ENCODE measurements at regions not wholly inside any gene's neighbourhood (a gene's known extent, or its start where the extent isn't known, plus 50 kb on each side); places are given as distances from the start of the nearest gene placed in this dataset.
"Not testable (repeated sequence)": the region's sequence is repeated elsewhere in the genome, so short reads cannot be mapped to it uniquely, and the experiment has no call there.

- DNase-seq (ENCODE audit: insufficient read length, low spot score); FAIRE-seq: not testable (repeated sequence)
Observed at GRCh38 chr11:67940440-67940839, 63.5 kb downstream of the UNC93B1 start.

DNA sequence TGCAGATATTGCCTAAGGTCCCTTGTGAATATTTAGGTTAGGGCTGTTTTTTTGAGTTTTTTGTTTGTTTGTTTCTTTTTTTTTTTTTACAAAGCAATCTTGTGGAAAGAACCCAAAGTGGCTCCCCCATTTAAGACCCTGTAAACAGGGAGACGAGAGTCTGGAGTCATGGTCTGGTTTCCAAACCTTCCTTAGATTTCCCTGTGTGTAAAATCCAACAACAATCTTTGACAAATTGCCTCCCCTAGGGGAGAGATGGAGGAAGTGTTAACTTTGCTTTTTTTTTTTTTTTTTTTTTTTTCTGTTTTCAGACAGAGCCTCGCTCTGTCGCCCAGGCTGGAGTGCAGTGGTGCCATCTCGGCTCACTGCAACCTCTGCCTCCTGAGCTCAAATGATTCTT is 64.9 kb downstream of the UNC93B1 start:
- not testable (repeated sequence) for FAIRE-seq; DNase-seq (ENCODE audit: insufficient read length, low spot score)

- not testable (repeated sequence) for FAIRE-seq; DNase-seq (ENCODE audit: insufficient read length, low spot score)
Observed at GRCh38 chr11:67938371-67938770, 65.5 kb downstream of the UNC93B1 start.

DNA sequence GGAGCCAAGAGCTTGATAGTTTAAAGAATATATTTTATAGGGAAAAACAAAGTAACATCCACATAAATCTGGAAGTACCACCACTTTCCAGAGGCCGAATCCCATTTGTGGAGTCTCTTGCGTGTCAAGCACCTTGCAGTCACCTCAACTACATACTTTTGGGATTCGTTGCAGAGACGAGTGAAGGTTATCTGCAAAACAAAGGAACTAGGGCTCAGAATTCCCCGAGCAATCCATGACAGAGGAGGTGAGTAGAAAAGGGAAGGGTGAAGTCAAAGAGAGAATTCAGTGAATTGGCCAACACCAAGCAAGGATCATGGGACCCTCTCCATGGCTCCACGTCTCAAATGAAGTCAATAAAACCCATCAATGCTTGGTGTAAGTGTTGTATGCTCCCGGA is 80.3 kb downstream of the UNC93B1 start:
- FAIRE-seq; DNase-seq (ENCODE audit: insufficient read length, low spot score): not testable (repeated sequence)

- not testable (repeated sequence) for FAIRE-seq; DNase-seq (ENCODE audit: insufficient read length, low spot score)
Observed at GRCh38 chr11:67920546-67920945, 83.4 kb downstream of the UNC93B1 start.

DNA sequence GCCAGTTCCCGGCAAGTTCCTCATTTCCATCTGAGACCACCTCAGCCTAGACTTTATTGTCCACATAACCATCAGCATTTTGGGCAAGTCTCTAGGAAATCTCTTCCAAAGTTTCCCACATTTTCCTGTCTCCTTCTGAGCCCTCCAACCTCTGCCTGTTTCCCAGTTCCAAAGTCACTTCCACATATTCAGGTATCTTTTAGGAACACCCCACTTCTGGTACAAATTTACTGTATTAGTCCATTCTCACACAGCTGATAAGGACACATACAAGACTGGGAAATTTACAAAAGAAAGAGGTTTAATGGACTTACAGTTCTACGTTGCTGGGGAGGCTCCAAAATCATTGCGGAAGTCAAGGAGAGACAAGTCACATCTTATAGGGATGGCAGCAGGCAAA is 91.7 kb downstream of the UNC93B1 start:
- DNase-seq (ENCODE audit: insufficient read length, low spot score); FAIRE-seq: not testable (repeated sequence)

DNA sequence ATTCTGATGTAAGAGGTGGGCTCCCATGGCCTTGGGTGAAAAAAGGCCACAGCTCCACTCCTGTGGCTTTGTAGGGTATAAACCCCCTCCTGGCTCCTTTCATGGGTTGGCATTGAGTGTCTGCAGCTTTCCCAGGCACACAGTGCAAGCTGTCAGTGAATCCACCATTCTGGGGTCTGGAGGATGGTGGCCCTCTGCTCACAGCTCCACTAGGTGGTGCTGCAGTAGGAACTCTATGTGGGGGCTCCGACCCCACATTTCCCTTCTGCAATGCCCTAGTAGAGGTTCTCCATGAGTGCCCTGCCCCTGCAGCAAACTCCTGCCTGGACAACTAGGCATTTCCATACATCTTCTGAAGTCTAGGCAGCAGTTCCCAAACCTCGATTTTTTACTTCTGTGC is 92.7 kb downstream of the UNC93B1 start:
- DNase-seq (ENCODE audit: insufficient read length, low spot score); FAIRE-seq: not testable (repeated sequence)

- FAIRE-seq; DNase-seq (ENCODE audit: insufficient read length, low spot score): not testable (repeated sequence)
Observed at GRCh38 chr11:67910803-67911202, 93.1 kb downstream of the UNC93B1 start.

GRCh38 chr11:67906969-67907368 is 96.9 kb downstream of the UNC93B1 start:
- DNase-seq (ENCODE audit: insufficient read length, low spot score); FAIRE-seq: not testable (repeated sequence)

GRCh38 chr11:67899462-67899861 is 104.4 kb downstream of the UNC93B1 start:
- FAIRE-seq; DNase-seq (ENCODE audit: insufficient read length, low spot score): not testable (repeated sequence)

- FAIRE-seq; DNase-seq (ENCODE audit: insufficient read length, low spot score): not testable (repeated sequence)
Observed at GRCh38 chr11:67893487-67893886, 110.4 kb downstream of the UNC93B1 start.

DNA sequence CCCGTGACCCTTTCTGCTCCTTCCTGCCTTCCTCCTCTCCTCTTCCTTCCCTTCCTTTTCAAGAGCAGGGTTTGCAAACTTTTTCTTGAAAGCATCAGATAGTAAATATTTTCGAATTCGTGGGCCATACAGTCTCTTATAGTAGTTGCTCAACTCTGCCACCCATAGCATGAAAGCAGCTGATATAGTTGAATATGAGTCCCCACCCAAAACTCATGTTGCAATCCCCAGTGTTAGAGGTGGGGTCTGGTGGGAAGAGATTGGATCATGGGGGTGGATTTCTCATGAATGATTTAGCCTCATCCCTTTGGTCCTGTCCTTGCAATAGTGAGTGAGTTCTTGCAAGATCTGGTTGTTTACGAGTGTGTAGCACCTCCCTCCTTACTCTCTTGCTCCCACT is 114.3 kb downstream of the UNC93B1 start:
- not testable (repeated sequence) for DNase-seq (ENCODE audit: insufficient read length, low spot score); FAIRE-seq

- not testable (repeated sequence) for FAIRE-seq; DNase-seq (ENCODE audit: insufficient read length, low spot score)
Observed at GRCh38 chr11:67888056-67888455, 115.8 kb downstream of the UNC93B1 start.

- not testable (repeated sequence) for DNase-seq (ENCODE audit: insufficient read length, low spot score)
Observed at GRCh38 chr11:67886672-67887071, 117.2 kb downstream of the UNC93B1 start.

DNA sequence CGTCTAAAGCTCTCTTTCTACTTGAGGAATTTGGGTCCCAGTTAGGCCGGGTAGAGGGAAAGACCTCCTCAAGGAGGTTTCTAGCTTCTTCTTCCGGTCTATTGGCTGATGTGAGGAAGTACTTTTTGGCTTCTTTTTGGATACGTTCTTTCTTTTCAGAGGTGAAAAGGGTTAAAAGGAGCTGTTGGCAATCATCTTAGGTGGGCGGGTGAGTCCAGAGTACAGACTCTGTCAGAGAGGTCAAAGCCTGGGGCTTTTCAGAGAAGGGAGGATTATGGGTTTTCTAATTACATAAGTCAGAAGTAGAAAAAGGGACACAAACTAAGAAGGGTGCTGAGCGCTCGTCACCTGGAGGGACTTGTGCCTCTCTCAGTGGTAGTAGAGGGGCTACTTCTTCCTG is 117.7 kb downstream of the UNC93B1 start:
- DNase-seq (ENCODE audit: insufficient read length, low spot score); FAIRE-seq: not testable (repeated sequence)

More at GRCh38 chr11:67886672-67887071, 117.2 kb downstream of the UNC93B1 start:
- not testable (repeated sequence) for FAIRE-seq

GRCh38 chr11:67885574-67885973 is 118.3 kb downstream of the UNC93B1 start:
- DNase-seq (ENCODE audit: insufficient read length, low spot score); FAIRE-seq: not testable (repeated sequence)

- FAIRE-seq; DNase-seq (ENCODE audit: insufficient read length, low spot score): not testable (repeated sequence)
Observed at GRCh38 chr11:67884761-67885558, 118.9 kb downstream of the UNC93B1 start.

DNA sequence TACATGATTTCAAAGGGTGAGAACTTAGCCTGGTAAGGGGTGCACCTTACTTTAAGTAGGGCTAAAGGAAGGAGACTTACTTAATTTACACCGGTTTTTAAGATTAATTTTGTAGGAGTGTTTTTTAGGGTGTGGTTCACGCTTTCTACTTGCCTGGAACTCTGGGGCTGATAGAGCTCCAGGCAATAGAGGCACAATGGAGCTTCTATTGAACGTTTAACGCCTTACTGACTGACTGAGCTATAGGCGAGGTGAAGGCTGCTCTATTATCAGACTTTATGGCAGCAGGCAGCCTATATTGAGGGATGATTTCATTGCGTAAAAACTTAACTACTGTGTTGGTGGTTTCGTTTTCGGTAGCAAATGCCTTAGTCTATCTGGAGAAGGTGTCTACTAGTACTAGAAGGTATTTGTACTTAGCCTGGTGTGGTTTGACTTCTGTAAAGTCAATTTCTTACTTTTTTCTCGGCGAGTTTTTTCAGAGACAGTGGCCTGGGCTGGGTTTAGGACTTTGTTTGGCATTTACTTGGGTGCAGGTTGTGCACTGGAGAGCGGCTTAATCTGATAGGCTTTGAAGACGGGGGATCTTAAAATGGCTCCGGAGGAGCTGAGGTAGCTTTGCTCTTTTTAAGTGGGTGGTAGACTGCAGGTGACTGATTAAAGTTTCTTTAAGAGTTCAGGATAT is 119.7 kb downstream of the UNC93B1 start:
- not testable (repeated sequence) for FAIRE-seq; DNase-seq (ENCODE audit: insufficient read length, low spot score)

DNA sequence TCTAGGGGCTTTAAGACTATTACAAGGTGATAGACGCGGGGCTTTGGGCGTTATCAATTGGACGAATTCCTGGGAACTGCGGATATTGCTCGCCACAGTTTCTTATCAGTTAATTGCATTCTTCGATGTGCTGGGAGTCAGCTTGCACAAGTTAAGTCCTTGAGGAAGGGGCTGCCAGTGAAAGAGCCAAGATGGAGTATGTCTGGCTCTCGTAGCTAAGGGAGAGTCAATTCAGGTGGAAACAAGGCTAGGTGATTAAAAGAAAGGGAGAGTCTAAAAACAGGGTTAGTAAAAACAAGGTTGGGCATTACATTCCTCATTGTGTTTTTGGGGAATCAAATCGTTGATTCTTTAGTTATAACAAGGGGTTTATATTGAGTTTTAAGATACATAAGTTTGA is 121.6 kb downstream of the UNC93B1 start:
- not testable (repeated sequence) for DNase-seq (ENCODE audit: insufficient read length, low spot score); FAIRE-seq

- not testable (repeated sequence) for FAIRE-seq; DNase-seq (ENCODE audit: insufficient read length, low spot score)
Observed at GRCh38 chr11:67881836-67882235, 122.1 kb downstream of the UNC93B1 start.

DNA sequence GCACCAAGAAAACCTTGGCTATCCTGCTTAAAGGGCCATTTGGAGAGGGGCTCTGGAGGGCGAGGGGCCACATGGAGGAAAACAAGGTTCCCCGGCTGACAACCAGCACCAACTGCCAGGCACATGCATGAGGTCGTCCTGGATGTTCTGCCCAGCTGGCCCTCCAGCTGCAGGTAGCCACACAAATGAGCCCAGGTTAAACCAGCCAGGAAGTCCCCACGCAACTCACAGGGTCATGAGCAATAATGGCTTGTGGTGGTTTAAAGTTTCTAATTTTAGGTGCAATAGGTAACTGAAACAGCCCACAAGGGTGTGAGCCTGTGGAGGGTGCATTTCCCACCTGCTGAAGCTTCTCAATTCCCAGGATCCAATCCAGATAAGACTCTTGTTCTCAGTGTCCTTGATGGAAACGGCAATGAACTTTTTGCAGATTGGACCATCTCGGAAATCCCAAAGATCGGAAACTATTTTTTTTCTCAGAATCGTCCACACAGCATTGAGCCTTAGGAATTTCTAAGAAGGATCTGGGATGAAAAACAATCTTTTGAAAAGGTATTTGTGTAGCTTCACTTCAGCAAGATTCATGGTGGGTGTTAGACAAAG is 123.2 kb downstream of the UNC93B1 start:
- not testable (repeated sequence) for FAIRE-seq; DNase-seq (ENCODE audit: insufficient read length, low spot score)
